ENCODE measurements at regions not wholly inside any gene's neighbourhood (a gene's known extent, or its start where the extent isn't known, plus 50 kb on each side); places are given as distances from the start of the nearest gene placed in this dataset.

- no peak for TF ChIP-seq CTCF (IDR thresholded peaks at IDR 0.05; ENCODE audit: insufficient read depth, low read depth, low read length, missing control alignments)
- DNase-seq (ENCODE audit: low read depth): no peak
Measured at GRCh38 chr4:27843776-27844175, 983.1 kb downstream of the STIM2 start.

GRCh38 chr4:27844376-27844775, 983.7 kb downstream of the STIM2 start:
- H3K4me3 ChIP-seq (ENCODE audit: low read length): no peak overlapping the region
- TF ChIP-seq CTCF (IDR thresholded peaks at IDR 0.05; ENCODE audit: insufficient read depth, low read depth, low read length, missing control alignments): no peak
- no peak for DNase-seq (ENCODE audit: low read depth)

More at GRCh38 chr4:27843776-27844175, 983.1 kb downstream of the STIM2 start:
- no peak overlapping the region for H3K4me3 ChIP-seq (ENCODE audit: low read length)

- H3K4me3 ChIP-seq (ENCODE audit: low read length): no peak overlapping the region
- no peak for DNase-seq (ENCODE audit: low read depth)
- no peak for TF ChIP-seq CTCF (IDR thresholded peaks at IDR 0.05; ENCODE audit: insufficient read depth, low read depth, low read length, missing control alignments)
Measured at GRCh38 chr4:27846951-27847350, 986.3 kb downstream of the STIM2 start.

GRCh38 chr4:27861381-27861787, 1000.7 kb downstream of the STIM2 start:
- peak; percentile 90 for TF ChIP-seq CTCF (IDR thresholded peaks at IDR 0.05; ENCODE audit: insufficient read depth, low read depth, low read length, missing control alignments)
- peak; percentile 83 for DNase-seq (ENCODE audit: low read depth)
- H3K4me3 ChIP-seq (ENCODE audit: low read length): no peak overlapping the region

GRCh38 chr4:27861802-27862201, 1001.2 kb downstream of the STIM2 start:
- no peak for TF ChIP-seq CTCF (IDR thresholded peaks at IDR 0.05; ENCODE audit: insufficient read depth, low read depth, low read length, missing control alignments)
- no peak overlapping the region for H3K4me3 ChIP-seq (ENCODE audit: low read length)
- peak; percentile 13 for DNase-seq (ENCODE audit: low read depth)

GRCh38 chr4:27873596-27873995, 1013.0 kb downstream of the STIM2 start:
- TF ChIP-seq CTCF (IDR thresholded peaks at IDR 0.05; ENCODE audit: insufficient read depth, low read depth, low read length, missing control alignments): no peak
- no peak for DNase-seq (ENCODE audit: low read depth)
- H3K4me3 ChIP-seq (ENCODE audit: low read length): no peak overlapping the region

- no peak overlapping the region for H3K4me3 ChIP-seq (ENCODE audit: low read length)
- TF ChIP-seq CTCF (IDR thresholded peaks at IDR 0.05; ENCODE audit: insufficient read depth, low read depth, low read length, missing control alignments): no peak
- DNase-seq (ENCODE audit: low read depth): no peak
Measured at GRCh38 chr4:27881705-27882104, 1021.1 kb downstream of the STIM2 start.
